Small intestine (tissue), 7 donors: ENCODE measurements at regions not wholly inside any gene's neighbourhood (a gene's known extent, or its start where the extent isn't known, plus 50 kb on each side); places are given as distances from the start of the nearest gene placed in this dataset.

Experiments used
- DNase-seq, 2 donors: peaks; one replicate each; pipeline versions ENCODE4 v3.0.0 to v3.0.0-alpha.2; 2013
- FAIRE-seq: peaks from 2 replicates; lab custom pipeline; 2012; peaks lifted over from hg19 to GRCh38; lab: Jason Lieb, UNC
- H3K27ac ChIP-seq, 3 donors: one replicate each; pipeline ENCODE4 v1.5.1; 2013; ENCODE audit warnings: low read length in 2 of 3, mild to moderate bottlenecking in 2 of 3, control low read depth in 1 of 3, inconsistent platforms in 1 of 3, low read depth in 1 of 3, moderate library complexity in 1 of 3
- H3K27me3 ChIP-seq, 3 donors: one replicate each; pipeline ENCODE4 v1.6.1; 2013; ENCODE audit warnings: low read length in 3 of 3, inconsistent platforms in 1 of 3; ENCODE audit not compliant: control insufficient read depth in 3 of 3, insufficient read depth in 3 of 3
- H3K36me3 ChIP-seq, 3 donors: one replicate each; pipeline ENCODE4 v1.6.1; 2013; ENCODE audit warnings: low read length in 3 of 3, inconsistent platforms in 1 of 3, low read depth in 1 of 3, mild to moderate bottlenecking in 1 of 3, moderate library complexity in 1 of 3; ENCODE audit not compliant: control insufficient read depth in 3 of 3, insufficient read depth in 2 of 3
- H3K4me1 ChIP-seq, 3 donors: one replicate each; pipeline ENCODE4 v1.6.1; 2013; ENCODE audit warnings: low read length in 2 of 3, inconsistent platforms in 1 of 3, low read depth in 1 of 3, mild to moderate bottlenecking in 1 of 3, moderate library complexity in 1 of 3; ENCODE audit not compliant: control insufficient read depth in 3 of 3, insufficient read depth in 2 of 3
- H3K4me3 ChIP-seq, 3 donors: one replicate each; pipeline ENCODE4 v1.5.1; 2013; ENCODE audit warnings: low read length in 3 of 3, control low read depth in 1 of 3, inconsistent platforms in 1 of 3, low read depth in 1 of 3, mild to moderate bottlenecking in 1 of 3, moderate library complexity in 1 of 3
- H3K9me3 ChIP-seq, 2 donors: one replicate each; pipeline ENCODE4 v1.6.1; 2013; ENCODE audit warnings: low read depth in 1 of 2, low read length in 1 of 2; ENCODE audit not compliant: control insufficient read depth in 2 of 2, insufficient read depth in 1 of 2
- WGBS, 3 donors: extraction: QIAGEN DNeasy Blood & Tissue Kit; methylation state at CpG; one replicate each; pipeline ENCODE4 v1.1.7; 2013; 5-methylcytosine and 5-hydroxymethylcytosine counted together
- donor health status: healthy with polysubstance abuse.
- donor health status: control.
- donor health status: control.
- donor health status: Bipolar disorder and iron deficiency.
- donor health status: healthy.

GRCh38 chr5:89758146-89758545, 651.4 kb downstream of the CETN3 start:
- no peak for FAIRE-seq
- H3K4me1 ChIP-seq, result no peaks in the 10 kb centered on the region
- no peaks in the 10 kb centered on the region for H3K36me3 ChIP-seq
- H3K4me3 ChIP-seq, result no peak overlapping the region
- no peak for DNase-seq
- H3K27ac ChIP-seq, result no peak overlapping the region
- H3K9me3 ChIP-seq, result no peaks in the 10 kb centered on the region
- H3K27me3 ChIP-seq, result no peaks in the 10 kb centered on the region

GRCh38 chr5:89756955-89757354, 652.6 kb downstream of the CETN3 start:
- Histone ChIP-seq H3K9me3 (no peaks in the 10 kb centered on the region), H3K4me3 (no peak overlapping the region), H3K4me1 (no peaks in the 10 kb centered on the region), H3K36me3 (no peaks in the 10 kb centered on the region), H3K27ac (no peak overlapping the region), H3K27me3 (no peaks in the 10 kb centered on the region)
- FAIRE-seq, result no peak
- WGBS, 3 donors, result 73 to 79% (median 74%) methylated on average over 5 of the region's 5 CpGs
- no peak for DNase-seq

- no peaks in the 10 kb centered on the region for H3K36me3 ChIP-seq
- H3K27me3 ChIP-seq, result no peaks in the 10 kb centered on the region
- DNase-seq, result no peak
- WGBS, 3 donors, result 70 to 86% (median 80%) methylated on average over 2 of the region's 2 CpGs
- H3K4me1 ChIP-seq, result no peaks in the 10 kb centered on the region
- H3K4me3 ChIP-seq, result no peak overlapping the region
- H3K9me3 ChIP-seq, result no peaks in the 10 kb centered on the region
- no peak for FAIRE-seq
- H3K27ac ChIP-seq, result no peak overlapping the region
Measured at GRCh38 chr5:89755024-89755423, 654.5 kb downstream of the CETN3 start.

GRCh38 chr5:89735082-89735481, 674.5 kb downstream of the CETN3 start:
- Histone ChIP-seq H3K4me1 (no peaks in the 10 kb centered on the region), H3K9me3 (no peaks in the 10 kb centered on the region), H3K27ac (no peak overlapping the region), H3K27me3 (no peaks in the 10 kb centered on the region), H3K4me3 (no peak overlapping the region), H3K36me3 (no peaks in the 10 kb centered on the region)
- no peak for DNase-seq
- FAIRE-seq, result no peak
- WGBS, 3 donors, result 38 to 64% (median 45%) methylated on average over 2 of the region's 2 CpGs

- Histone ChIP-seq H3K4me3 (no peak overlapping the region), H3K36me3 (no peaks in the 10 kb centered on the region), H3K27ac (no peak overlapping the region), H3K27me3 (no peaks in the 10 kb centered on the region), H3K9me3 (no peaks in the 10 kb centered on the region), H3K4me1 (no peaks in the 10 kb centered on the region)
- 37 to 50% (median 41%) methylated on average over 1 of the region's 1 CpG for WGBS, 3 donors
- no peak for DNase-seq
- no peak for FAIRE-seq
Measured at GRCh38 chr5:89733772-89734171, 675.8 kb downstream of the CETN3 start.

GRCh38 chr5:89729623-89730301, 679.8 kb downstream of the CETN3 start:
- Histone ChIP-seq H3K4me3 (no peak overlapping the region), H3K4me1 (no peaks in the 10 kb centered on the region), H3K36me3 (no peaks in the 10 kb centered on the region), H3K9me3 (no peaks in the 10 kb centered on the region), H3K27me3 (no peaks in the 10 kb centered on the region), H3K27ac (no peak overlapping the region)
- FAIRE-seq (no peak), DNase-seq (peak in 1 of 2 donors; percentile 6)
- 55 to 68% (median 65%) methylated on average over 2 of the region's 2 CpGs for WGBS, 3 donors

GRCh38 chr5:89728750-89729149, 680.8 kb downstream of the CETN3 start:
- Histone ChIP-seq H3K4me1 (no peaks in the 10 kb centered on the region), H3K27ac (no peak overlapping the region), H3K9me3 (no peaks in the 10 kb centered on the region), H3K27me3 (no peaks in the 10 kb centered on the region), H3K36me3 (no peaks in the 10 kb centered on the region), H3K4me3 (no peak overlapping the region)
- WGBS, 3 donors, result 52 to 74% (median 64%) methylated on average over 5 of the region's 5 CpGs
- no peak for DNase-seq
- FAIRE-seq, result no peak

- no peak for FAIRE-seq
- no peak for DNase-seq
- no peak overlapping the region for H3K27ac ChIP-seq
- H3K27me3 ChIP-seq, result no peaks in the 10 kb centered on the region
- H3K4me3 ChIP-seq, result no peak overlapping the region
- H3K4me1 ChIP-seq, result no peaks in the 10 kb centered on the region
- no peaks in the 10 kb centered on the region for H3K36me3 ChIP-seq
- H3K9me3 ChIP-seq, result no peaks in the 10 kb centered on the region
- WGBS, 3 donors, result 69 to 77% (median 74%) methylated on average over 2 of the region's 2 CpGs
Measured at GRCh38 chr5:89728134-89728533, 681.4 kb downstream of the CETN3 start.
